ENCODE measurements at regions not wholly inside any gene's neighbourhood (a gene's known extent, or its start where the extent isn't known, plus 50 kb on each side); places are given as distances from the start of the nearest gene placed in this dataset.

- no peak for DNase-seq (ENCODE audit: low read depth)
- no peak overlapping the region for H3K4me3 ChIP-seq (ENCODE audit: control insufficient read depth, low read depth, low read length)
- no peak for TF ChIP-seq CTCF (conservative IDR thresholded peaks at IDR 0.05; ENCODE audit: control insufficient read depth, insufficient read depth, low read depth, low read length)
Measured at GRCh38 chr10:121167534-121168243, 316.5 kb downstream of the WDR11 start.

- no peak for TF ChIP-seq CTCF (conservative IDR thresholded peaks at IDR 0.05; ENCODE audit: control insufficient read depth, insufficient read depth, low read depth, low read length)
- DNase-seq (ENCODE audit: low read depth) = no peak
- H3K4me3 ChIP-seq (ENCODE audit: control insufficient read depth, low read depth, low read length) = no peak overlapping the region
Measured at GRCh38 chr10:121168545-121169216, 317.5 kb downstream of the WDR11 start.

GRCh38 chr10:121169406-121169805 is 318.2 kb downstream of the WDR11 start:
- no peak for TF ChIP-seq CTCF (conservative IDR thresholded peaks at IDR 0.05; ENCODE audit: control insufficient read depth, insufficient read depth, low read depth, low read length)
- no peak for DNase-seq (ENCODE audit: low read depth)
- H3K4me3 ChIP-seq (ENCODE audit: control insufficient read depth, low read depth, low read length) = no peak overlapping the region

GRCh38 chr10:121171825-121172787 is 320.9 kb downstream of the WDR11 start:
- no peak for DNase-seq (ENCODE audit: low read depth)
- no peak overlapping the region for H3K4me3 ChIP-seq (ENCODE audit: control insufficient read depth, low read depth, low read length)
- TF ChIP-seq CTCF (conservative IDR thresholded peaks at IDR 0.05; ENCODE audit: control insufficient read depth, insufficient read depth, low read depth, low read length) = no peak

- TF ChIP-seq CTCF (conservative IDR thresholded peaks at IDR 0.05; ENCODE audit: control insufficient read depth, insufficient read depth, low read depth, low read length) = no peak
- no peak overlapping the region for H3K4me3 ChIP-seq (ENCODE audit: control insufficient read depth, low read depth, low read length)
- no peak for DNase-seq (ENCODE audit: low read depth)
Measured at GRCh38 chr10:121179006-121179405, 327.8 kb downstream of the WDR11 start.

GRCh38 chr10:121182219-121182618 is 331.1 kb downstream of the WDR11 start:
- TF ChIP-seq CTCF (conservative IDR thresholded peaks at IDR 0.05; ENCODE audit: control insufficient read depth, insufficient read depth, low read depth, low read length) = no peak
- DNase-seq (ENCODE audit: low read depth) = no peak
- H3K4me3 ChIP-seq (ENCODE audit: control insufficient read depth, low read depth, low read length) = no peak overlapping the region
